HS-5 (cell line): ENCODE measurements at regions not wholly inside any gene's neighbourhood (a gene's known extent, or its start where the extent isn't known, plus 50 kb on each side); places are given as distances from the start of the nearest gene placed in this dataset.
A peak's percentile ranks its signal among the peaks of the same experiment; 100 is the strongest.
"Not testable (repeated sequence)": the region's sequence is repeated elsewhere in the genome, so short reads cannot be mapped to it uniquely, and the experiment has no call there.

Experiments used
- DNase-seq: peaks from one replicate; pipeline ENCODE4 v3.0.0-alpha.2; 2012; ENCODE audit warnings: low read depth

- no peak for DNase-seq
Measured at GRCh38 chr9:38518826-38519225, 94.6 kb upstream of the IGFBPL1 start.

GRCh38 chr9:38516273-38516672 lies 92.0 kb upstream of the IGFBPL1 start:
- DNase-seq: peak; percentile 68

- DNase-seq: not testable (repeated sequence)
Measured at GRCh38 chr9:38515055-38515454, 90.8 kb upstream of the IGFBPL1 start.

- not testable (repeated sequence) for DNase-seq
Measured at GRCh38 chr9:38510340-38510739, 86.1 kb upstream of the IGFBPL1 start.

- DNase-seq: no peak
Measured at GRCh38 chr9:38507587-38507986, 83.3 kb upstream of the IGFBPL1 start.

- DNase-seq: not testable (repeated sequence)
Measured at GRCh38 chr9:38500171-38500570, 75.9 kb upstream of the IGFBPL1 start.

GRCh38 chr9:38498551-38498950 lies 74.3 kb upstream of the IGFBPL1 start:
- DNase-seq: not testable (repeated sequence)

- no peak for DNase-seq
Measured at GRCh38 chr9:38489057-38489456, 64.8 kb upstream of the IGFBPL1 start.

GRCh38 chr9:38488156-38488698 lies 64.0 kb upstream of the IGFBPL1 start:
- no peak for DNase-seq

- DNase-seq: not testable (repeated sequence)
Measured at GRCh38 chr9:38487418-38488155, 63.3 kb upstream of the IGFBPL1 start.

GRCh38 chr9:38486837-38487236 lies 62.6 kb upstream of the IGFBPL1 start:
- no peak for DNase-seq

GRCh38 chr9:38486056-38486615 lies 61.9 kb upstream of the IGFBPL1 start:
- no peak for DNase-seq

GRCh38 chr9:38484076-38484665 lies 59.9 kb upstream of the IGFBPL1 start:
- DNase-seq: not testable (repeated sequence)

- DNase-seq: no peak
Measured at GRCh38 chr9:38482918-38483592, 58.8 kb upstream of the IGFBPL1 start.

GRCh38 chr9:38478211-38478610 lies 54.0 kb upstream of the IGFBPL1 start:
- DNase-seq: no peak

- DNase-seq: not testable (repeated sequence)
Measured at GRCh38 chr9:38474476-38474875, 50.2 kb upstream of the IGFBPL1 start.
